GM21528 (cell line): ENCODE measurements at regions not wholly inside any gene's neighbourhood (a gene's known extent, or its start where the extent isn't known, plus 50 kb on each side); places are given as distances from the start of the nearest gene placed in this dataset.

Source experiments
- ATAC-seq: cut with Tn5 transposase; IDR thresholded peaks from one replicate; pipeline ENCODE4 v1.9.1; 2021; ENCODE audit warnings: mild to moderate bottlenecking, moderate library complexity; ENCODE audit not compliant: unreplicated experiment, low FRiP score

GRCh38 chr2:122516775-122517174 lies 761.3 kb downstream of the TSN start:
- no peak for ATAC-seq

GRCh38 chr2:122519366-122519765 lies 763.9 kb downstream of the TSN start:
- no peak for ATAC-seq

DNA sequence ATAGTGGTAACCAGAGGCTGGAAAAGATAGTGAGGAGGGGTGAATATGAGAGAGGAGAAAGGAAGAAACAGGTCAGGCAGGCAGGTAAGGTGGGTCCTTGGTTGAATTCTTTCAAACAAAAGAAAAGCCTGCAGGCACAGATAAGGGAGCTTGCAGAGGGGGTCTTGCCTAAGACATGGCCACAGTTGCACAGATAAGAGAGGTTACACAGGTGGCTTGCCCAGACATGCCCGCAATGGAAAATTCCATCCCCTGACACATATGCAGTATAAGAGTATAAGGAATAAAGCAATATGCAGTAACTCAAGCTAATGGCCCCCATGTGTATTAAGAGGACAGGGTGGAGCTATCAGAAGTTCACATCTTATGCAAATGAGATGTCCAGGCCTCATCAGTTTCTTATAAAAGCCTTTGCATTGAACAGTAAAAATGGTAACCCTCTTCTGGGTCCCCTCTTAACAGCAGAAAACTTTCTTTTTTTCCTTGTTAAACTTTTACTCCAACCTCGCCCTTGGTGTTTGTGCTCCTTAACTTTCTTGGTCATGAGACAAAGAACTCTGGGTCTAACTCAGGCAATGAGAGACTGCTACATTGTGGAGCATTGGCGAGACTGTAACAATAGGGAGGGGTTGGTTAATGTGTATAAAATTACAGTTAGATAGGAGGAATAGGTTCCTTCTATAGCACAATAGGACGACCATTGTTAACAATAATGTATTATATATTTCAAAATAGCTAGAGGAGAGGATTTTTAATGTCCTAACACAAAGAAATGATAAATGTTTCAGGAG lies 764.6 kb downstream of the TSN start:
- no peak for ATAC-seq

DNA sequence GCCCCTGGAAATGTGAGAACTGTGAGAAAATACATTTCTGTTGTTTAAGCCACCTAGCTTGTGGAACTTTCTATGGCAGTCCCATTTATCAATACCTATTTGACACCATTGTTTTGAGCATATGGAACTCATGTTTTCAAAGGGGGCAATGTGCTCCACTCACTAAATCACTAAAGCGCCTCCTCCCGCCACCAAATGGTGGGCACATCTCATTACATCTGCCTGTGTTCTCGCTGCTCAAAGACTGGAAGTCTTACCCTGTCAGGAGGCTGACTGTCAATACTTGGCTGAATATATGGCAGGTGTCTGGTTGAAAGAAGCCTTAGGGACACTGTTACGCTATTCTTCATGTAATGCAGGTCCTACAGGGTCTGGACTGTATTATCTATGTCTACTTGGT lies 767.7 kb downstream of the TSN start:
- ATAC-seq = no peak

DNA sequence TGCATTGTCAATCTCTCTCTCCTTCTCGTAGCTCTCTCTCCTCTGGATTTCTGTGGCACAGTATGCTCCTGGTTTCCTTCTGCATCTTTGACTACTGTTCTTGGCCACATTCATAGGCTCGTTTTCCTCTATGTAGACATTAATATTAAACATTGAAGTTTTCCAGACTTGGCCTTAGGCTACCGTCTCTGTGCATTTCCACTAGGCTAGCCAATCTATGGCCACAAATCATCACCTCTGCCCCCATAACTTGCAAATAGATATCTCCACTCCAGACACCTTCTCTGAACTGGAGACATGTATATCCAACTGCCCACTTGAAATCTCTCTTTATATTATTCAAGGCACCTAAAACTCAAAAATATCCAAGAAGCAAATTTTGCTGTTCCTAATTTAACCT lies 768.5 kb downstream of the TSN start:
- no peak for ATAC-seq

GRCh38 chr2:122525336-122525735 lies 769.9 kb downstream of the TSN start:
- no peak for ATAC-seq

DNA sequence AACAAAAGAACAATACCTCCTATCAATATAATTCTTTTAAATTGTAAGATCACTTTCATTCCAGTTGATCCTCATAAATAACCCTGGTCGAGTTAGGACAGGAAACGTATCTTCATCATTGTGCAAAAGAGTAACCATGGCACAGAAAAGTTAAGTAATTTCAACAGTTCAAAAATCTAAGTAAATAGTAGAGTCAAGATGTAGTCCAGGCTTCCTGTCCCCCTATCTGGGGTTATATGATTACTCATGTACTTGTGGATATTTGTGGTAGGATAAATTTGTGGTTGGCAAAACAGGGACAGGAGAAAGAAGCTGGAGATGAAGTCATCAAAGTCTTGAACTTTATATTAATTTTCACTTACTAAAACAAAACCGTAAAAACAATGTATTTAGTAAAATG lies 772.6 kb downstream of the TSN start:
- ATAC-seq = no peak

GRCh38 chr2:122528958-122529705 lies 773.7 kb downstream of the TSN start:
- no peak for ATAC-seq

DNA sequence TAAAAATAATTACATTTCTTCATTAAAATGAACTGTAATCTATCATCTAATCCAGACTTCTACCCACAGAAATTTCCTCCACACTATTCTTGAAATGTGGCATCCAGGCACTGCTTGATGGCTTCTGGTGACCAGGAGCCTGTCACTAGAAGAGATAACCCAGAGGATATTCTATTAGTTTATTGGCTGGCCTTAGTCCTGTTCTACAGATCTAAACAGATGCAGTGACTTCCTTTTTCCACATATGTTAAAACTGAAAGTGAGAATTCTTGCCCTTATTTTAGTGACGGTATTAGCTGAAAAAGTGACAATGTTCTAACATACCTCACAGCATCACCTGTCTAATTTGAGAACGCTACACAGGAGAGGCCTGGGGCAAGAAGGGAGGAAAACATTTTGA lies 775.4 kb downstream of the TSN start:
- no peak for ATAC-seq

DNA sequence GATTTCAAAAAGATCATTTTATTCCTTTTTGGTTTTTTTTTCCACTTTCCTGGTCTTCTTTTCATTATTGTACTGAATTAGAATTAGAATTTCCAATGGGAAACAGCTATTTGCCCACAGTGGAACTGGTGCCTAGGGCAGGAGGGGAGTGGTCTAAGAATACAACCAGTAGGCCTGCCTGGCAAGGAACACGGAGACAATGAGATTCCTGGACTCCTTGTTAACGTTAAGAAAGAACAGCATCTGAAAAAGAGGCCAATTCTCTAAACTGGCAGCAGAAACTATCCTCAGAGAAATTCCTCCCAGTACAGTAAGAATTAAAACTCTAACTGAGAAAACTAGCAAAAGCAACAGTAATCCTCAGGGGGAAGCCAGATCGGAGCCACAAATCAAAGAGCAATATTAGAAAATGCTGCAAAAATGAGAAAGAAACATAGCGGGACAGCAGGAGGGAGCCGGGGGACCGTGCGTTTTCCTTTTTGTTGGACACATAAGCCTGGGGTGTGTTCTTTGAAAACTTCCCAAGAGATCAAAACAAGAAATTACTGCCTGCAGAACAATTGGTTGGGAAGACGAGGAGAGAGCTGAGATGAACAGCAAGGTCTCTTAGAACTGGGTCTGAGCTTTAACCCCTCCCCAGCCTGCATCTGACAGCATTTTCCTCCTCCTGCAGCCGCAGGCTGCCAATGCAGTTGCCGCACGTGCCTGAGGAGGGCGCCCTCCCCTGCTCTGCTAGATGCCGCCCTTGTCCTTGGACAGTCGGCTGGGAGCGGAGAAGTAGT lies 776.0 kb downstream of the TSN start:
- ATAC-seq = no peak

DNA sequence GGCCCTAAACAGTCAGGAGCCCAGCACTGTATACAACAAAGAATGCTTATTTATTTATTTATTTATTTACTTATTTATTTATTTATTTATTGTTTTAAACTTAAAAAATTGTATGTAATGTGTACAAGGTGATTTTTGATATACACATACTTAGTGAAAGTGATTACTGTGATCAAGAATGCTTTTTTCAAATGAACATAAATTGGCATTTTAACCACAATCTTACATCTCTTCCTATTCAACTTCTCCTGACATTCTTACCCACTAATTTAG lies 776.6 kb downstream of the TSN start:
- ATAC-seq = no peak

DNA sequence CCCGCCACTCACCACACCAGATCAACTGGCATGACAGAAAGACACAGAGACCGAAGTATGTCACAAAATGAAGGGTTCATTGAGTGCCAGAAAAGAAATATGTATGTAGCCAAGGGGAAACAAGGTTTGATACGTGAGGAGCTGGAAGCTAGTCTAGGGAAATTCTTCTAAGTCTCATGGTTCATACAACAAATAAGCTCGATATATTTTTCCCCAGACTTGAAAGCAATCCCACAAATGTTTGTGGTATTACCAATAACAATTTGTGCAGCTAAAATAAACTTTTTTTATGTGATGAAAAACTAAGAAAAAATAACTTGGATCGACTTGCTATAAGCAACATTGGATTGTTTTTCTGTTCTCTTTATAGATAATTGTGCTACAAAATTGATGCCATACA lies 777.0 kb downstream of the TSN start:
- ATAC-seq = no peak

DNA sequence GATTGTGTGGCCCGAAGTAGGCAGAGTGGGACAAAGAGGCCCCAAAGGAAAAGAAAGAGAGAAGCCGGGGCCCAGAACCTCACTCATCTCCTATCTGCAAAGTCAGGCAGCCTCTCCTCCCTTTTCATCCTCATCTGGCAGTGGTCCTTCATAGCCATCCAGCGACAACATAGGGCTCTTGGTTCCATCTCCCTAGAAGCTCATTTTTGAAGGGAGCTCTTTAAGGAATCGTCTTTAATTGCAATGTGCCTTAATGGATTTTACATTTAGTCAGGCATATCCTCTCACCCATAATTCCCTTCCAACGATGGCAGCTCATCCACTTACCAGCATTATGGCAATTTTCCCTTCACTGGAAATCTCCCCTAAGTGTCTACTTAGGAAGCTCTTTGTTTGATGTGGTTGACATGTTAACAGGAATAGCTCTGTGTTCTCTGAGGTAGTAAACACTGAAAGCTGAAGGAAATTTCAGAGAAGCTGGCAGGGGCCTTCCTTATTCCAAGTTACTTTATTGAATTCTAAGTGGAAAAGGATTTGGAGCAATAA lies 780.6 kb downstream of the TSN start:
- ATAC-seq = no peak

DNA sequence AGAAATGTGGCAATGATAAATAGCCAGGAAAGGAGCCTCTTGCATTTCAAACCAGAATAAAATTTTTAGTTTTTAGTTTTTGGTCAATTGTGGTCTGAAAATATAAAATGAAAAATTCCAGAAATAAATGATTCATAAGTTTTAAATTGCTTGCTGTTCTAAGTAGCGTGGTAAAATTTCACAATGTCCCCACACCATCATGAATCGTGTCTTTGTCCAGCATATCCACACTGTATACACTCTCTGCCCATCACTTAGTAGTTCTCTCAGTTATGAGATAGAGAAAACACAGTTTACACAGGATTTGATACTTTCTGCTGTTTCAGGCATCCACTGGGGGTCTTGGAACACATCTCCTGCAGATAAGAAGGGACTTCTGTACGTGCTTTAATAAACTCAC lies 783.9 kb downstream of the TSN start:
- no peak for ATAC-seq

DNA sequence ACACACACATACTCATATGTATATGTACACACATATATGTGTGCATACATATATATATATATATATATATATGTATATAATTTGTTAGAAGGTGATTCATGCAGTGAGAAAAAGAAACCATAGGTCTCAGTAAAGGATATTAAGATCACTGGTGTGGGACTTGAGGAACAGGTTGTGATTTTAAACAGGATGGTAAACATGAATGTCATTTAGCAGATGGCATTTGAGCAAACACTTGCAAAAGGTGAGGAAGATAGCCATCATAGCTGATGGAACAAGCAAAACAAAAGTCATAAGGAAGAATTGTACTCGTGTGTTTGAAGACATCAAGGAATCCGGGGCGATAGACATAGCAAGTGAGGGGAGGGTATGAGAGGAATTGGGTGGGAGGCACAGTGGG lies 784.5 kb downstream of the TSN start:
- no peak for ATAC-seq

DNA sequence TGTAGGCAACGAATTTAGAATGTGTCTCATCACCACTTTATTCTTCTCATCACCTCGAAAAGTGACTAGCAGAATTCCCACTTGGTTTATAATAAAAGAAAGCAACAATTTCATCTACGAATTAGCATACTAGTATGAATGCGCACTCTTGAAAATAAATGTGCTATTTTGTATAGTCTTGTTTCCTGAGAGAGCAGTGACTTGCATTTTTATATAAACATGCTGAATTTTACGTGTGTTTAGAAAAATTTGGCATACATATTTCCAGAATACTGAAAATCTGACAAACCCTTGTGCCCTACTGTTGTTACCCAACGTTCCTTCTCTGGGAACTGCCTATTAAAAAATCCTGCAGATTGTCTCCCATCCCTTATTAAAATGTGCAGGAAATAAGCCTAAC lies 786.8 kb downstream of the TSN start:
- no peak for ATAC-seq

- ATAC-seq = no peak
These were observed 787.2 kb downstream of the TSN start for GRCh38 chr2:122542646-122543045.

- ATAC-seq = no peak
These were observed 788.4 kb downstream of the TSN start for GRCh38 chr2:122543815-122544214.

GRCh38 chr2:122545821-122546220 lies 790.4 kb downstream of the TSN start:
- ATAC-seq = no peak

GRCh38 chr2:122562775-122563174 lies 807.3 kb downstream of the TSN start:
- ATAC-seq = no peak

GRCh38 chr2:122563781-122564180 lies 808.3 kb downstream of the TSN start:
- ATAC-seq = no peak
